ENCODE measurements at regions not wholly inside any gene's neighbourhood (a gene's known extent, or its start where the extent isn't known, plus 50 kb on each side); places are given as distances from the start of the nearest gene placed in this dataset.
"Not testable (repeated sequence)": the region's sequence is repeated elsewhere in the genome, so short reads cannot be mapped to it uniquely, and the experiment has no call there.

- DNase-seq: no peak
These were observed 501.8 kb downstream of the ZPLD1 start for GRCh38 chr3:102936511-102937045.

- DNase-seq: no peak
These were observed 507.0 kb downstream of the ZPLD1 start for GRCh38 chr3:102941786-102942185.

- not testable (repeated sequence) for DNase-seq
These were observed 511.6 kb downstream of the ZPLD1 start for GRCh38 chr3:102946445-102946844.

GRCh38 chr3:102972350-102972749 is 537.5 kb downstream of the ZPLD1 start:
- no peak for DNase-seq

- DNase-seq: no peak
These were observed 539.5 kb downstream of the ZPLD1 start for GRCh38 chr3:102974333-102974732.

GRCh38 chr3:102979191-102979590 is 544.4 kb downstream of the ZPLD1 start:
- DNase-seq: no peak

- DNase-seq: no peak
These were observed 545.0 kb downstream of the ZPLD1 start for GRCh38 chr3:102979682-102980354.

GRCh38 chr3:102980355-102980696 is 545.5 kb downstream of the ZPLD1 start:
- no peak for DNase-seq

- DNase-seq: no peak
These were observed 567.8 kb downstream of the ZPLD1 start for GRCh38 chr3:103002425-103003176.

- DNase-seq: no peak
These were observed 571.8 kb downstream of the ZPLD1 start for GRCh38 chr3:103006526-103007183.

- DNase-seq: no peak
These were observed 574.8 kb downstream of the ZPLD1 start for GRCh38 chr3:103009609-103010008.

GRCh38 chr3:103025880-103026279 is 591.1 kb downstream of the ZPLD1 start:
- DNase-seq: no peak

- no peak for DNase-seq
These were observed 599.0 kb downstream of the ZPLD1 start for GRCh38 chr3:103033841-103034240.

- no peak for DNase-seq
These were observed 612.8 kb downstream of the ZPLD1 start for GRCh38 chr3:103047640-103048039.

GRCh38 chr3:103048068-103048722 is 613.4 kb downstream of the ZPLD1 start:
- no peak for DNase-seq

GRCh38 chr3:103052236-103052830 is 617.5 kb downstream of the ZPLD1 start:
- DNase-seq: no peak

GRCh38 chr3:103055021-103055520 is 620.3 kb downstream of the ZPLD1 start:
- DNase-seq: no peak

GRCh38 chr3:103056542-103056941 is 621.7 kb downstream of the ZPLD1 start:
- no peak for DNase-seq

- DNase-seq: no peak
These were observed 622.2 kb downstream of the ZPLD1 start for GRCh38 chr3:103057003-103057402.

GRCh38 chr3:103057487-103057886 is 622.7 kb downstream of the ZPLD1 start:
- DNase-seq: no peak

- DNase-seq: no peak
These were observed 624.6 kb downstream of the ZPLD1 start for GRCh38 chr3:103059432-103059831.

GRCh38 chr3:103060242-103060641 is 625.4 kb downstream of the ZPLD1 start:
- no peak for DNase-seq

- no peak for DNase-seq
These were observed 633.1 kb downstream of the ZPLD1 start for GRCh38 chr3:103067963-103068362.
